MM.1S (cell line): ENCODE measurements at regions not wholly inside any gene's neighbourhood (a gene's known extent, or its start where the extent isn't known, plus 50 kb on each side); places are given as distances from the start of the nearest gene placed in this dataset.

Source experiments
- EZH2 ChIP-seq: fragments of 300-600 bp; sonication (generic); optimal IDR thresholded peaks from 2 replicates; pipeline ENCODE3; 2017; ENCODE audit warnings: low read depth, mild to moderate bottlenecking, antibody characterized with exemption, low read length, mixed read lengths
- EZH2phosphoT487 ChIP-seq: fragments of 300-600 bp; sonication (generic); IDR thresholded peaks from 2 replicates; pipeline ENCODE4 v1.6.1; 2018; ENCODE audit warnings: antibody characterized with exemption, low read length
- TF ChIP-seq, protein P1 (sequence below): fragments of 300-600 bp; sonication (generic); IDR thresholded peaks from 2 replicates; pipeline ENCODE4 v1.5.1; 2016; ENCODE audit warnings: antibody characterized with exemption, low read length, mixed read lengths

DNA sequence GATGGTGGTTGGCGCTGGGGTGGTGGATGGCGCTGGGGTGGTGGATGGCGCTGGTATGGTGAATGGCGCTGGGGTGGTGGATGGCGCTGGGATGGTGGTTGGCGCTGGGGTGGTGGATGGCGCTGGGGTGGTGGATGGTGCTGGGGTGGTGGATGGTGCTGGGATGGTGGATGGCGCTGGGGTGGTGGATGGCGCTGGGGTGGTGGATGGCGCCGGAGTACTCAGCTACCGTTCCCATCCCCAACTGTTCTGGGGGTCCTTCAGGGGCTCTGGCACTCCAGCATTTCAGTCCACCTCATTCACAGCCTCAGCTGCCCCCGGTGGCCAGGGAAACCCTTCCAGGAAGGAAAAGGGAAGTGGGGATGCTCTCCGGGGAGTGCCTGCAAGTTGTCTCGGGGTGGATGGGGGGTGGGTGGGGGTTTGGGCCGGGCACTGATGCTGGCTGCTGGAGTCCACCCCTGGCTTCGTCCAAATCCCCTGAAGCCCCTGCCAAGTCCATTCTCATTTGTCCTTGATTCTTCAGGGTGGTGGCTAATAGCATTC, 147.3 kb upstream of the COL5A1 start:
- TF ChIP-seq, protein P1, sequence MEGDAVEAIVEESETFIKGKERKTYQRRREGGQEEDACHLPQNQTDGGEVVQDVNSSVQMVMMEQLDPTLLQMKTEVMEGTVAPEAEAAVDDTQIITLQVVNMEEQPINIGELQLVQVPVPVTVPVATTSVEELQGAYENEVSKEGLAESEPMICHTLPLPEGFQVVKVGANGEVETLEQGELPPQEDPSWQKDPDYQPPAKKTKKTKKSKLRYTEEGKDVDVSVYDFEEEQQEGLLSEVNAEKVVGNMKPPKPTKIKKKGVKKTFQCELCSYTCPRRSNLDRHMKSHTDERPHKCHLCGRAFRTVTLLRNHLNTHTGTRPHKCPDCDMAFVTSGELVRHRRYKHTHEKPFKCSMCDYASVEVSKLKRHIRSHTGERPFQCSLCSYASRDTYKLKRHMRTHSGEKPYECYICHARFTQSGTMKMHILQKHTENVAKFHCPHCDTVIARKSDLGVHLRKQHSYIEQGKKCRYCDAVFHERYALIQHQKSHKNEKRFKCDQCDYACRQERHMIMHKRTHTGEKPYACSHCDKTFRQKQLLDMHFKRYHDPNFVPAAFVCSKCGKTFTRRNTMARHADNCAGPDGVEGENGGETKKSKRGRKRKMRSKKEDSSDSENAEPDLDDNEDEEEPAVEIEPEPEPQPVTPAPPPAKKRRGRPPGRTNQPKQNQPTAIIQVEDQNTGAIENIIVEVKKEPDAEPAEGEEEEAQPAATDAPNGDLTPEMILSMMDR = no peak
- TF ChIP-seq EZH2 (no peak), EZH2phosphoT487 (no peak)
